ENCODE measurements at regions not wholly inside any gene's neighbourhood (a gene's known extent, or its start where the extent isn't known, plus 50 kb on each side); places are given as distances from the start of the nearest gene placed in this dataset.
"Not testable (repeated sequence)": the region's sequence is repeated elsewhere in the genome, so short reads cannot be mapped to it uniquely, and the experiment has no call there.

DNA sequence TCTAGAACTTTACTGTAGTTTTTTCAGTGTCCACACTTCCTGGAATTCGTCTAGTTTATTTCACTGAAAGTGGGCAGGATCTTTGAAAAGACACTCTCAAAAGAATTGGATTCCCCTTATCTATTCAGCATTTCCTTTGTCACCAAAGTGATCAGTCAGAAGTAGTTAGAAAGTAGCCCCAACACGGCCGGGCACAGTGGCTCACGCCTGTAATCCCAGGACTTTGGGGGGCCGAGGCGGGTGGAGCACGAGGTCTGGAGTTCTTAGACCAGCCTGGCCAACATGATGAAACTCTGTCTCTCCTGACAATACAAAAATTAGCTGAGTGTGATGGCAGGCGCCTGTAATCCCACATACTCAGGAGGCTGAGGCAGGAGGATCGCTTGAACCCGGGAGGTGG lies 69.0 kb upstream of the KMT2C start:
- TF ChIP-seq POLR2AphosphoS5 (IDR thresholded peaks at IDR 0.05; ENCODE audit: insufficient read depth in 1 of 2, low read depth in 1 of 2) (no peak), POLR2A (IDR thresholded peaks at IDR 0.05) (no peak), CTCF (IDR thresholded peaks at IDR 0.05) (no peak)
- no peaks in the 10 kb centered on the region for H3K9me3 ChIP-seq
- no peaks in the 10 kb centered on the region for H3K36me3 ChIP-seq
- H3K27ac ChIP-seq: no peak overlapping the region
- no peak overlapping the region for H3K4me3 ChIP-seq
- H3K4me1 ChIP-seq: no peaks in the 10 kb centered on the region
- no peaks in the 10 kb centered on the region for H3K27me3 ChIP-seq
- intact Hi-C loops (cut with DNase I): no loop called here
- no peak for DNase-seq (ENCODE audit: extremely low spot score in 2 of 2)

- DNase-seq (ENCODE audit: extremely low spot score in 2 of 2): no peak
- H3K27ac ChIP-seq: no peak overlapping the region
- no peak for TF ChIP-seq POLR2AphosphoS5 (IDR thresholded peaks at IDR 0.05; ENCODE audit: insufficient read depth in 1 of 2, low read depth in 1 of 2)
- no peak for TF ChIP-seq POLR2A (IDR thresholded peaks at IDR 0.05)
- no peaks in the 10 kb centered on the region for H3K27me3 ChIP-seq
- intact Hi-C loops (cut with DNase I): no loop called here
- H3K36me3 ChIP-seq: no peaks in the 10 kb centered on the region
- H3K9me3 ChIP-seq: no peaks in the 10 kb centered on the region
- no peak overlapping the region for H3K4me3 ChIP-seq
- no peaks in the 10 kb centered on the region for H3K4me1 ChIP-seq
These were observed 68.6 kb upstream of the KMT2C start for GRCh38 chr7:152504367-152504766.

GRCh38 chr7:152502813-152503790 lies 67.3 kb upstream of the KMT2C start:
- intact Hi-C loops (cut with DNase I): no loop called here
- Histone ChIP-seq H3K27ac (no peak overlapping the region), H3K9me3 (no peaks in the 10 kb centered on the region), H3K4me1 (no peaks in the 10 kb centered on the region), H3K27me3 (no peaks in the 10 kb centered on the region), H3K4me3 (no peak overlapping the region), H3K36me3 (no peaks in the 10 kb centered on the region)
- no peak for TF ChIP-seq POLR2A (IDR thresholded peaks at IDR 0.05)
- TF ChIP-seq POLR2AphosphoS5 (IDR thresholded peaks at IDR 0.05; ENCODE audit: insufficient read depth in 1 of 2, low read depth in 1 of 2): no peak
- TF ChIP-seq CTCF (IDR thresholded peaks at IDR 0.05): no peak
- no peak for DNase-seq (ENCODE audit: extremely low spot score in 2 of 2)

GRCh38 chr7:152501506-152501905 lies 65.7 kb upstream of the KMT2C start:
- no peaks in the 10 kb centered on the region for H3K27me3 ChIP-seq
- TF ChIP-seq POLR2AphosphoS5 (IDR thresholded peaks at IDR 0.05; ENCODE audit: insufficient read depth in 1 of 2, low read depth in 1 of 2) (no peak), CTCF (IDR thresholded peaks at IDR 0.05) (no peak)
- DNase-seq (ENCODE audit: extremely low spot score in 2 of 2): no peak
- no peaks in the 10 kb centered on the region for H3K9me3 ChIP-seq
- H3K36me3 ChIP-seq: no peaks in the 10 kb centered on the region
- H3K4me1 ChIP-seq: no peaks in the 10 kb centered on the region
- H3K27ac ChIP-seq: no peak overlapping the region
- intact Hi-C loops (cut with DNase I): no loop called here
- H3K4me3 ChIP-seq: no peak overlapping the region

- intact Hi-C loops (cut with DNase I); DNase-seq (ENCODE audit: extremely low spot score in 2 of 2); H3K27ac ChIP-seq; H3K9me3 ChIP-seq; H3K4me1 ChIP-seq; H3K4me3 ChIP-seq; H3K36me3 ChIP-seq; H3K27me3 ChIP-seq: not testable (repeated sequence)
These were observed 64.2 kb upstream of the KMT2C start for GRCh38 chr7:152499969-152500368.

DNA sequence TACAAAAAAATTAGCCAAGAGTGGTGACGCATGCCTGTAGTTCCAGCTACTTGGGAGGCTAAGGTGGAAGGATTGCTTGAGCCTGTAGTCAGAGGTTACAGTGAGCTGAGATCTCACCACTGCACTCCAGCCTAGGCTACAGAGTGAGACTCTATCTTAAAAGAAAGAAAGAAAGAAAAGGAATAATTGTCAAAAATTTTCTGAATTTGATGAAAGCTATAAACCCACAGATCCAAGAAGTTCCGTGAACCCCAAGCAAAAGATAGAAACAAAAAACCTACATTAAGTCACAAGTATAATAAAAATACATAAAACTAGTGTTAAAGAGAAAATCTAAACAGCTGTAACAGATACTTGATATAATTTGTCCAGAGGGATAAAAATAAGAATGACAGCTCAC lies 60.1 kb upstream of the KMT2C start:
- Histone ChIP-seq H3K4me1 (no peaks in the 10 kb centered on the region), H3K27ac (no peak overlapping the region), H3K27me3 (no peaks in the 10 kb centered on the region), H3K9me3 (no peaks in the 10 kb centered on the region), H3K4me3 (no peak overlapping the region), H3K36me3 (no peaks in the 10 kb centered on the region)
- TF ChIP-seq POLR2A (IDR thresholded peaks at IDR 0.05): no peak
- TF ChIP-seq POLR2AphosphoS5 (IDR thresholded peaks at IDR 0.05; ENCODE audit: insufficient read depth in 1 of 2, low read depth in 1 of 2): no peak
- no peak for TF ChIP-seq CTCF (IDR thresholded peaks at IDR 0.05)
- no peak for DNase-seq (ENCODE audit: extremely low spot score in 2 of 2)
- intact Hi-C loops (cut with DNase I): no loop called here
